HEK293 (cell line): ENCODE measurements at regions not wholly inside any gene's neighbourhood (a gene's known extent, or its start where the extent isn't known, plus 50 kb on each side); places are given as distances from the start of the nearest gene placed in this dataset.

Source experiments
- CTCF ChIA-PET: fragments of 350-600 bp; formaldehyde crosslinking; extraction: SDS; loops from one replicate; lab custom pipeline; 2021; ENCODE audit warnings: antibody characterized with exemption; lab: Yijun Ruan, JAX
- POLR2A ChIA-PET: fragments of 300-600 bp; formaldehyde crosslinking; extraction: SDS; loops from one replicate; lab custom pipeline; 2020; ENCODE audit warnings: antibody characterized with exemption, inconsistent platforms; lab: Yijun Ruan, JAX
- H3K27ac ChIP-seq: fragments of 200-500 bp; sonication (Bioruptor generic); 2 replicates; pipeline ENCODE4 v1.5.1; 2014; ENCODE audit warnings: low read depth, low read length, control low read depth, inconsistent platforms; ENCODE audit errors: extremely low read depth
- H3K36me3 ChIP-seq, 2 experiments: fragments of 200-500 bp in 1 of 2; sonication (Bioruptor generic) in 1 of 2; 1 replicate in 1 of 2; 2 replicates in 1 of 2; pipeline ENCODE4 v1.5.1; 2014 to 2017; ENCODE audit warnings: inconsistent platforms in 2 of 2, low read length in 2 of 2; ENCODE audit not compliant: control insufficient read depth in 2 of 2, insufficient read depth in 1 of 2
- H3K4me1 ChIP-seq: fragments of 200-500 bp; sonication (Bioruptor generic); 2 replicates; pipeline ENCODE4 v1.5.1; 2014; ENCODE audit warnings: mild to moderate bottlenecking, low read length, inconsistent platforms; ENCODE audit not compliant: control insufficient read depth, insufficient read depth
- H3K4me3 ChIP-seq: 2 replicates; pipeline ENCODE4 v1.5.1; 2011; ENCODE audit warnings: low read depth, mild to moderate bottlenecking, control low read depth, low read length, moderate library complexity
- H3K9me3 ChIP-seq: fragments of 200-500 bp; sonication (Bioruptor generic); 2 replicates; pipeline ENCODE4 v1.5.1; 2014; ENCODE audit warnings: low read depth, low read length, inconsistent platforms; ENCODE audit not compliant: control insufficient read depth, insufficient read depth
- ZBTB21 ChIP-seq: fragments of 450-650 bp; formaldehyde crosslinking; IDR thresholded peaks from 2 replicates; pipeline ENCODE4 v1.5.1; 2017; ENCODE audit warnings: missing biosample characterization, missing genetic modification characterization
- ZNF19 ChIP-seq: fragments of 450-650 bp; formaldehyde crosslinking; IDR thresholded peaks from 2 replicates; pipeline ENCODE4; 2016; ENCODE audit warnings: missing biosample characterization, missing genetic modification characterization, low read depth
- ZNF37A ChIP-seq: fragments of 450-650 bp; IDR thresholded peaks from 2 replicates; pipeline ENCODE4 v1.5.1; 2018; ENCODE audit warnings: missing biosample characterization, missing genetic modification characterization
- ZNF549 ChIP-seq: fragments of 450-650 bp; IDR thresholded peaks from 2 replicates; pipeline ENCODE4 v1.5.1; 2018; ENCODE audit warnings: missing biosample characterization, missing genetic modification characterization, mild to moderate bottlenecking, inconsistent platforms, moderate library complexity
- ZNF560 ChIP-seq: fragments of 450-650 bp; formaldehyde crosslinking; IDR thresholded peaks from 2 replicates; pipeline ENCODE4 v1.5.1; 2017; ENCODE audit warnings: missing biosample characterization, missing genetic modification characterization, borderline replicate concordance
- ZNF585B ChIP-seq: fragments of 450-650 bp; formaldehyde crosslinking; IDR thresholded peaks from 2 replicates; pipeline ENCODE4 v1.5.1; 2016; ENCODE audit warnings: missing biosample characterization, missing genetic modification characterization
- ZNF843 ChIP-seq: fragments of 450-650 bp; formaldehyde crosslinking; IDR thresholded peaks from 2 replicates; pipeline ENCODE4 v1.5.1; 2016; ENCODE audit warnings: missing biosample characterization, missing genetic modification characterization
- ZSCAN18 ChIP-seq: fragments of 450-650 bp; formaldehyde crosslinking; IDR thresholded peaks from 2 replicates; pipeline ENCODE4 v1.5.1; 2016; ENCODE audit warnings: missing biosample characterization, missing genetic modification characterization
- TF ChIP-seq, protein P1 (sequence below): fragments of 450-650 bp; formaldehyde crosslinking; IDR thresholded peaks from 2 replicates; pipeline ENCODE4 v1.5.1; 2016; ENCODE audit warnings: missing biosample characterization, missing genetic modification characterization, borderline replicate concordance

DNA sequence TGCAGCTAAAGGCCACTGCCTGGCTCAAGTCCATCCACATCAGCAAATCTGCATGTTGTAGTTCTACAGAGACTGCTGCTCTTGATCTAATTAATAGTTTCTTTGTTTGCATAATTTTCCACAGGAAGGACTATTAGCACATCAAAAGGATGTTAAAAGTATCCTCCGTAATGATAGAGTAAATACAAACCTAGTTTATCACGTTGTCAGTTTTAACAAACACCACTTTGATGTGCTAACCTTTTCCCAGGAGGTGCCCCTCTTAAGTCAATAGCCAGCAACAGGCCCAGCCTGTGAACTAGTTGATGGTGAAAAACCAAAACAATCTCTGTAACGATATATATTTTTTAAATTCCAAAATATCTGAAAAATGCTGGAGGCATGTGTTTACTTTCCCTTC lies 64.2 kb upstream of the SLC22A15 start:
- no peak for TF ChIP-seq ZNF843 (tag by site-specific recombination)
- no peak for TF ChIP-seq ZSCAN18
- no peak for TF ChIP-seq ZNF549
- TF ChIP-seq, protein P1, sequence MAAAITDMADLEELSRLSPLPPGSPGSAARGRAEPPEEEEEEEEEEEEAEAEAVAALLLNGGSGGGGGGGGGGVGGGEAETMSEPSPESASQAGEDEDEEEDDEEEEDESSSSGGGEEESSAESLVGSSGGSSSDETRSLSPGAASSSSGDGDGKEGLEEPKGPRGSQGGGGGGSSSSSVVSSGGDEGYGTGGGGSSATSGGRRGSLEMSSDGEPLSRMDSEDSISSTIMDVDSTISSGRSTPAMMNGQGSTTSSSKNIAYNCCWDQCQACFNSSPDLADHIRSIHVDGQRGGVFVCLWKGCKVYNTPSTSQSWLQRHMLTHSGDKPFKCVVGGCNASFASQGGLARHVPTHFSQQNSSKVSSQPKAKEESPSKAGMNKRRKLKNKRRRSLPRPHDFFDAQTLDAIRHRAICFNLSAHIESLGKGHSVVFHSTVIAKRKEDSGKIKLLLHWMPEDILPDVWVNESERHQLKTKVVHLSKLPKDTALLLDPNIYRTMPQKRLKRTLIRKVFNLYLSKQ (tag by site-specific recombination): no peak
- CTCF ChIA-PET: interaction anchor here (1.2 kb wide), 1 partner anchor 195 kb away, joined by 3 read pairs; no protein-coding TSS in a partner anchor

GRCh38 chr1:115922801-115923200 lies 53.5 kb upstream of the SLC22A15 start:
- no peaks in the 10 kb centered on the region for H3K36me3 ChIP-seq
- ChIA-PET CTCF (interaction anchor here (0.5 kb wide), 1 partner anchor 75 kb away, joined by 3 read pairs; no protein-coding TSS in a partner anchor), POLR2A (no interaction called here)
- TF ChIP-seq ZNF19 (tag by site-specific recombination) (no peak), ZBTB21 (no peak), ZNF585B (tag by site-specific recombination) (no peak)
- H3K27ac ChIP-seq: no peak overlapping the region
- H3K4me1 ChIP-seq: no peaks in the 10 kb centered on the region
- H3K9me3 ChIP-seq: no peaks in the 10 kb centered on the region
- no peak overlapping the region for H3K4me3 ChIP-seq

More for the DNA sequence above, 64.2 kb upstream of the SLC22A15 start:
- Histone ChIP-seq H3K36me3 (no peaks in the 10 kb centered on the region), H3K27ac (no peak overlapping the region), H3K9me3 (no peaks in the 10 kb centered on the region), H3K4me1 (no peaks in the 10 kb centered on the region), H3K4me3 (no peak overlapping the region)
- POLR2A ChIA-PET: no interaction called here

DNA sequence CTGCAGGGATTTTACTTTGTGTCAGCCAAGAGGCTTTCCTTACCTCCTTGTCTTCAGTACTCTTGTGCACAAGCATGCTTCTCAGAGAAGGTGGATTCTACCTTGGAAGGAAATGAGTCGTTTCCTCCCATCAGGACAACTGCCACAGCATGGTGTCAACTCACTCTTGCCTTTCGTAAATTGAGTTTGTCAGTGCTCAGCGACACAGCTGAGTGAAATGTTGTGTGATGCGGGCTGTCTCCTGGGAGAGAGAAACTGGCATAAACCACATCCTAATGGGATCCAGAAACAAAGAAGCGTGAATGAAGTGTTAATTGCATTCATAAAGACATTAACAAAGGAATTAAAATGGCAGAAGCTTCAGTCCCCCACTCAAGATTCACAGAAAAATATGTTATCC lies 51.5 kb upstream of the SLC22A15 start:
- H3K36me3 ChIP-seq: no peaks in the 10 kb centered on the region
- no peaks in the 10 kb centered on the region for H3K9me3 ChIP-seq
- no peaks in the 10 kb centered on the region for H3K4me1 ChIP-seq
- no peak overlapping the region for H3K27ac ChIP-seq
- H3K4me3 ChIP-seq: no peak overlapping the region
- TF ChIP-seq ZNF560 (tag by site-specific recombination) (no peak), ZNF37A (tag by site-specific recombination) (no peak)
- ChIA-PET CTCF (interaction anchor here (0.7 kb wide), 1 partner anchor 9 kb away, joined by 3 read pairs; no protein-coding TSS in a partner anchor), POLR2A (no interaction called here)

DNA sequence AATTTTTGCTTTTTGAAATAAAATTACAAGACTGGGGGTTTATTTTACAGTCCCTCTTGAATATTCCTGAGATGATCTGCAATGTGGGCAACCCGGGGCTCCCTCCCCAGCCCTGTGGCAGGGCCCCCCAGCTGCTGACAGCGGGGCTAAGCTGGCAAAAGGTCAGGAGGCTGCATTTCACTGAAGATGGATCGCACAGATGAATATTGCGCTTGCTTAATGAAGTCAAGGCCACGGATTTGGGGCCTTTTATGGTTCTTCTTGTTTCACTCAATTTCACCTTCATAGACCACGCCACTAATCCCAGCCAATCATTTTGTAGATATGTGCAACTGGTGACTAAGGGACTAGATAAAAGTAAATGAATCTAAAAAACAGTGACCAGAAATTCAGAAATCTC lies 50.8 kb upstream of the SLC22A15 start:
- CTCF ChIA-PET: no interaction called here
- POLR2A ChIA-PET: no interaction called here
- no peak overlapping the region for H3K4me3 ChIP-seq
- no peaks in the 10 kb centered on the region for H3K36me3 ChIP-seq
- H3K4me1 ChIP-seq: no peaks in the 10 kb centered on the region
- H3K27ac ChIP-seq: no peak overlapping the region
- no peaks in the 10 kb centered on the region for H3K9me3 ChIP-seq
- TF ChIP-seq ZNF19 (tag by site-specific recombination): no peak
